Mesendoderm (in vitro differentiated cells): ENCODE measurements at regions not wholly inside any gene's neighbourhood (a gene's known extent, or its start where the extent isn't known, plus 50 kb on each side); places are given as distances from the start of the nearest gene placed in this dataset.
A peak's percentile ranks its signal among the peaks of the same experiment; 100 is the strongest.

Source experiments
- DNase-seq: peaks from one replicate; pipeline ENCODE4 v3.0.0; 2013
- H2AK5ac ChIP-seq: 2 replicates; pipeline ENCODE4 v1.6.1; 2013; ENCODE audit warnings: low read length, inconsistent platforms
- H2BK120ac ChIP-seq: 2 replicates; pipeline ENCODE4 v1.6.1; 2013; ENCODE audit warnings: low read depth, mild to moderate bottlenecking, low read length, moderate library complexity, mixed read lengths
- H2BK15ac ChIP-seq: replicated peaks from 2 replicates; pipeline ENCODE4 v1.6.1; 2013; ENCODE audit warnings: low read depth, mild to moderate bottlenecking, moderate library complexity
- H2BK5ac ChIP-seq: 2 replicates; pipeline ENCODE4 v1.6.1; 2013; ENCODE audit warnings: low read length, inconsistent platforms
- H3K18ac ChIP-seq: 2 replicates; pipeline ENCODE4 v1.6.1; 2013; ENCODE audit warnings: mild to moderate bottlenecking, low read length, mixed read lengths
- H3K23ac ChIP-seq: one replicate; pipeline ENCODE4 v1.6.1; 2013; ENCODE audit warnings: low read length
- H3K27ac ChIP-seq: 2 replicates; pipeline ENCODE4 v1.5.1; 2013; ENCODE audit warnings: low read depth, mild to moderate bottlenecking, inconsistent platforms, low read length, moderate library complexity
- H3K27me3 ChIP-seq: 2 replicates; pipeline ENCODE4 v1.6.1; 2013; ENCODE audit warnings: low read length, control low read depth, mild to moderate bottlenecking, inconsistent platforms; ENCODE audit not compliant: insufficient read depth, poor library complexity
- H3K36me3 ChIP-seq: 2 replicates; pipeline ENCODE4 v1.6.1; 2013; ENCODE audit warnings: low read length, inconsistent platforms; ENCODE audit not compliant: control insufficient read depth, insufficient read depth
- H3K4ac ChIP-seq: one replicate; pipeline ENCODE4 v1.6.1; 2013; ENCODE audit warnings: low read depth, mild to moderate bottlenecking, low read length, moderate library complexity
- H3K4me1 ChIP-seq: 2 replicates; pipeline ENCODE4 v1.6.1; 2013; ENCODE audit warnings: low read depth, low read length, inconsistent platforms; ENCODE audit not compliant: control insufficient read depth
- H3K4me2 ChIP-seq: 2 replicates; pipeline ENCODE4 v1.6.1; 2013; ENCODE audit warnings: low read length
- H3K4me3 ChIP-seq: 2 replicates; pipeline ENCODE4 v1.5.1; 2013; ENCODE audit warnings: mild to moderate bottlenecking, low read length
- H3K56ac ChIP-seq: one replicate; pipeline ENCODE4 v1.6.1; 2013; ENCODE audit warnings: low read length
- H3K79me1 ChIP-seq: 2 replicates; pipeline ENCODE4 v1.6.1; 2013; ENCODE audit warnings: low read length, inconsistent platforms
- H3K79me2 ChIP-seq: 2 replicates; pipeline ENCODE4 v1.6.1; 2013; ENCODE audit warnings: mild to moderate bottlenecking, low read length; ENCODE audit not compliant: control insufficient read depth, insufficient read depth
- H3K9ac ChIP-seq: 2 replicates; pipeline ENCODE4 v1.6.1; 2013; ENCODE audit warnings: low read length, inconsistent platforms
- H4K5ac ChIP-seq: one replicate; pipeline ENCODE4 v1.6.1; 2013; ENCODE audit warnings: low read length
- H4K8ac ChIP-seq: one replicate; pipeline ENCODE4 v1.6.1; 2013; ENCODE audit warnings: low read depth, mild to moderate bottlenecking, control low read depth, low read length, moderate library complexity
- WGBS: extraction: QIAGEN DNeasy Blood & Tissue Kit; methylation state at CpG from one replicate; pipeline ENCODE4 v1.1.7; 2013; ENCODE audit warnings: low lambda C conversion rate, missing lambda C conversion rate; ENCODE audit not compliant: insufficient coverage; ENCODE audit errors: extremely low coverage; 5-methylcytosine and 5-hydroxymethylcytosine counted together

GRCh38 chr5:33370466-33370859, 70.3 kb upstream of the TARS1 start:
- DNase-seq, result peak; percentile 32
- no peaks in the 10 kb centered on the region for H3K36me3 ChIP-seq
- H3K23ac ChIP-seq, result no peak overlapping the region
- H3K27me3 ChIP-seq, result no peaks in the 10 kb centered on the region
- no peak overlapping the region for H3K4me3 ChIP-seq
- H3K9ac ChIP-seq, result no peak overlapping the region
- no peak overlapping the region for H2BK5ac ChIP-seq
- H3K4me2 ChIP-seq, result no peak overlapping the region
- no peaks in the 10 kb centered on the region for H3K79me2 ChIP-seq
- no peaks in the 10 kb centered on the region for H3K79me1 ChIP-seq
- H4K5ac ChIP-seq, result no peak overlapping the region
- H4K8ac ChIP-seq, result no peak overlapping the region
- no peak overlapping the region for H3K18ac ChIP-seq
- H3K4ac ChIP-seq, result no peak overlapping the region
- no peak overlapping the region for H3K27ac ChIP-seq
- H3K4me1 ChIP-seq, result no peaks in the 10 kb centered on the region
- WGBS, result no CpG with 5 or more reads among the region's 2 CpGs
- no peak overlapping the region for H2AK5ac ChIP-seq
- no peak overlapping the region for H3K56ac ChIP-seq
- no peak overlapping the region for H2BK15ac ChIP-seq
- H2BK120ac ChIP-seq, result no peak overlapping the region

- Histone ChIP-seq H3K4me2 (no peak overlapping the region), H3K27me3 (no peaks in the 10 kb centered on the region), H3K4me1 (no peaks in the 10 kb centered on the region), H4K8ac (no peak overlapping the region), H3K56ac (no peak overlapping the region), H3K4ac (no peak overlapping the region), H3K9ac (no peak overlapping the region), H2BK120ac (no peak overlapping the region), H3K79me1 (no peaks in the 10 kb centered on the region), H4K5ac (no peak overlapping the region), H2AK5ac (no peak overlapping the region), H3K4me3 (no peak overlapping the region), H2BK5ac (no peak overlapping the region), H3K23ac (no peak overlapping the region), H3K18ac (no peak overlapping the region), H2BK15ac (no peak overlapping the region), H3K27ac (no peak overlapping the region), H3K36me3 (no peaks in the 10 kb centered on the region), H3K79me2 (no peaks in the 10 kb centered on the region)
- no peak for DNase-seq
- WGBS, result no CpG with 5 or more reads among the region's 1 CpG
Observed at GRCh38 chr5:33371660-33372059, 69.1 kb upstream of the TARS1 start.

- no peak overlapping the region for H3K56ac ChIP-seq
- no peak overlapping the region for H2AK5ac ChIP-seq
- H3K9ac ChIP-seq, result no peak overlapping the region
- H2BK5ac ChIP-seq, result no peak overlapping the region
- no peaks in the 10 kb centered on the region for H3K36me3 ChIP-seq
- no peaks in the 10 kb centered on the region for H3K79me1 ChIP-seq
- no peak overlapping the region for H3K4me3 ChIP-seq
- H4K5ac ChIP-seq, result no peak overlapping the region
- no peak overlapping the region for H2BK15ac ChIP-seq
- no peaks in the 10 kb centered on the region for H3K4me1 ChIP-seq
- no peak overlapping the region for H3K18ac ChIP-seq
- H3K23ac ChIP-seq, result no peak overlapping the region
- H3K4me2 ChIP-seq, result no peak overlapping the region
- H3K4ac ChIP-seq, result no peak overlapping the region
- WGBS, result no CpG with 5 or more reads among the region's 6 CpGs
- DNase-seq, result no peak
- H4K8ac ChIP-seq, result no peak overlapping the region
- H3K27me3 ChIP-seq, result no peaks in the 10 kb centered on the region
- no peak overlapping the region for H2BK120ac ChIP-seq
- H3K27ac ChIP-seq, result no peak overlapping the region
- no peaks in the 10 kb centered on the region for H3K79me2 ChIP-seq
Observed at GRCh38 chr5:33372721-33373472, 67.9 kb upstream of the TARS1 start.

GRCh38 chr5:33375900-33376299, 64.9 kb upstream of the TARS1 start:
- no CpG with 5 or more reads among the region's 2 CpGs for WGBS
- no peak overlapping the region for H2AK5ac ChIP-seq
- no peaks in the 10 kb centered on the region for H3K4me1 ChIP-seq

GRCh38 chr5:33379757-33380156, 61.0 kb upstream of the TARS1 start:
- H2BK5ac ChIP-seq, result no peak overlapping the region
- peak; percentile 78 for DNase-seq
- WGBS, result no CpG with 5 or more reads among the region's 10 CpGs

More at GRCh38 chr5:33375900-33376299, 64.9 kb upstream of the TARS1 start:
- Histone ChIP-seq H2BK120ac (no peak overlapping the region), H3K4me2 (no peak overlapping the region), H3K56ac (no peak overlapping the region), H2BK5ac (no peak overlapping the region), H3K36me3 (no peaks in the 10 kb centered on the region), H2BK15ac (no peak overlapping the region), H3K23ac (no peak overlapping the region), H3K9ac (no peak overlapping the region), H3K27ac (no peak overlapping the region), H3K79me1 (no peaks in the 10 kb centered on the region), H4K5ac (no peak overlapping the region), H3K4me3 (no peak overlapping the region), H4K8ac (no peak overlapping the region), H3K18ac (no peak overlapping the region), H3K4ac (no peak overlapping the region), H3K27me3 (no peaks in the 10 kb centered on the region), H3K79me2 (no peaks in the 10 kb centered on the region)
- no peak for DNase-seq

GRCh38 chr5:33381243-33381642, 59.5 kb upstream of the TARS1 start:
- Histone ChIP-seq H2AK5ac (no peak overlapping the region), H3K4me1 (no peaks in the 10 kb centered on the region), H3K79me1 (no peaks in the 10 kb centered on the region), H3K9ac (no peak overlapping the region), H3K79me2 (no peaks in the 10 kb centered on the region), H3K27ac (no peak overlapping the region), H3K4me2 (no peak overlapping the region), H2BK120ac (no peak overlapping the region), H3K4ac (no peak overlapping the region), H2BK5ac (no peak overlapping the region), H3K36me3 (no peaks in the 10 kb centered on the region), H3K27me3 (no peaks in the 10 kb centered on the region), H2BK15ac (no peak overlapping the region), H3K56ac (no peak overlapping the region), H3K4me3 (no peak overlapping the region), H4K8ac (peak overlapping the region; percentile 41), H3K18ac (no peak overlapping the region), H3K23ac (no peak overlapping the region), H4K5ac (no peak overlapping the region)
- DNase-seq, result no peak
- no CpG with 5 or more reads among the region's 1 CpG for whole genome bisulfite sequencing

More at GRCh38 chr5:33379757-33380156, 61.0 kb upstream of the TARS1 start:
- no peak overlapping the region for H2BK120ac ChIP-seq
- no peak overlapping the region for H2BK15ac ChIP-seq
- H3K27me3 ChIP-seq, result no peaks in the 10 kb centered on the region
- H2AK5ac ChIP-seq, result no peak overlapping the region
- no peak overlapping the region for H3K4me3 ChIP-seq
- no peaks in the 10 kb centered on the region for H3K4me1 ChIP-seq
- no peaks in the 10 kb centered on the region for H3K36me3 ChIP-seq
- no peak overlapping the region for H3K4ac ChIP-seq
- H4K5ac ChIP-seq, result peak overlapping the region; percentile 94
- H3K23ac ChIP-seq, result no peak overlapping the region
- no peak overlapping the region for H3K18ac ChIP-seq
- H3K27ac ChIP-seq, result no peak overlapping the region
- H3K79me2 ChIP-seq, result no peaks in the 10 kb centered on the region
- H3K4me2 ChIP-seq, result no peak overlapping the region
- H3K9ac ChIP-seq, result no peak overlapping the region
- H3K56ac ChIP-seq, result no peak overlapping the region
- H4K8ac ChIP-seq, result no peak overlapping the region
- no peaks in the 10 kb centered on the region for H3K79me1 ChIP-seq
